ENCODE measurements at regions not wholly inside any gene's neighbourhood (a gene's known extent, or its start where the extent isn't known, plus 50 kb on each side); places are given as distances from the start of the nearest gene placed in this dataset.
"Not testable (repeated sequence)": the region's sequence is repeated elsewhere in the genome, so short reads cannot be mapped to it uniquely, and the experiment has no call there.

DNA sequence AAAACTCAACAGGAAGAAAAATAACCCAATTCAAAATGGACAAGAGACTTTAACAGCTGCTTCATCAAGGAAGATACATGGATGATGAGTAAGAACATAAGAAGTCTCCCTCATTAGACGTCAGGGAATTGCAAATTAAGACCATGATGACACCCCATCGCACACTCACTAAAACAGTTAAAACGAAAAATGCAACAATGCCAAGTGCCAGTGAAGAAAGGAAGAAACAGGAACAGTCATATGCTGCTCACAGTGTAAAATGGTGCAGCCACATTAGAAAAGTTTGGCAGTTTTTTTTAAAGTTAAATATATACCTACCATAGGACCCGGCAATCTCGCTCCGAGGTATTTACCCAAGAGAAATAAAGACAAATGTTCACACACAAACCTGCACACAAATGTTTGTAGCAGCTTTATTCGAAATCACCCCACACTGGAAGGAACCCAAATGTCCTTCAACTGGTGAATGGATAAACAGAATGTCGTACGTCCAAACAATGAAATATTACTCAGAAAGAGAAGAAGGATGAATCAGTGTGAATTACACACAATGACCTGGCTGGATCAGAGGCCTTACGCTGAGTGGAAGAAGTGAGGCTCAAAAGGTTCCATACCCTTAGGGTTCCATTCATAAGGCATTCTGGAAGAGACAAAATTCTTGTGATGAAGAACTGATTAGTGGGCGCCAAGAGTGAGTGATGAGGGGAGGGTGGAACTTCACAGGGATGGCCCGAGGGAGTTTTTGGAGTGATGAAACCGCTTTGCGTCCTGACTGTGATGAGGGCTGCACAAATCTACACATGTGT, 110.3 kb downstream of the C16orf95 start:
- Histone ChIP-seq H3K36me3 (no peaks in the 10 kb centered on the region), H3K4me1 (no peaks in the 10 kb centered on the region), H3K27me3 (peaks cover 0 to 6% of the 10 kb centered on the region in 2 donors), H3K9me3 (peaks cover 0 to 1% of the 10 kb centered on the region in 2 donors), H3K27ac (peak overlapping the region in 1 of 2 donors; percentile 51), H3K4me3 (no peak overlapping the region)
- no peak for ATAC-seq
- TF ChIP-seq, protein P1, sequence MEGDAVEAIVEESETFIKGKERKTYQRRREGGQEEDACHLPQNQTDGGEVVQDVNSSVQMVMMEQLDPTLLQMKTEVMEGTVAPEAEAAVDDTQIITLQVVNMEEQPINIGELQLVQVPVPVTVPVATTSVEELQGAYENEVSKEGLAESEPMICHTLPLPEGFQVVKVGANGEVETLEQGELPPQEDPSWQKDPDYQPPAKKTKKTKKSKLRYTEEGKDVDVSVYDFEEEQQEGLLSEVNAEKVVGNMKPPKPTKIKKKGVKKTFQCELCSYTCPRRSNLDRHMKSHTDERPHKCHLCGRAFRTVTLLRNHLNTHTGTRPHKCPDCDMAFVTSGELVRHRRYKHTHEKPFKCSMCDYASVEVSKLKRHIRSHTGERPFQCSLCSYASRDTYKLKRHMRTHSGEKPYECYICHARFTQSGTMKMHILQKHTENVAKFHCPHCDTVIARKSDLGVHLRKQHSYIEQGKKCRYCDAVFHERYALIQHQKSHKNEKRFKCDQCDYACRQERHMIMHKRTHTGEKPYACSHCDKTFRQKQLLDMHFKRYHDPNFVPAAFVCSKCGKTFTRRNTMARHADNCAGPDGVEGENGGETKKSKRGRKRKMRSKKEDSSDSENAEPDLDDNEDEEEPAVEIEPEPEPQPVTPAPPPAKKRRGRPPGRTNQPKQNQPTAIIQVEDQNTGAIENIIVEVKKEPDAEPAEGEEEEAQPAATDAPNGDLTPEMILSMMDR (IDR thresholded peaks at IDR 0.05): no peak
- intact Hi-C loops (cut with DNase I): no loop called here
- DNase-seq: no peak

DNA sequence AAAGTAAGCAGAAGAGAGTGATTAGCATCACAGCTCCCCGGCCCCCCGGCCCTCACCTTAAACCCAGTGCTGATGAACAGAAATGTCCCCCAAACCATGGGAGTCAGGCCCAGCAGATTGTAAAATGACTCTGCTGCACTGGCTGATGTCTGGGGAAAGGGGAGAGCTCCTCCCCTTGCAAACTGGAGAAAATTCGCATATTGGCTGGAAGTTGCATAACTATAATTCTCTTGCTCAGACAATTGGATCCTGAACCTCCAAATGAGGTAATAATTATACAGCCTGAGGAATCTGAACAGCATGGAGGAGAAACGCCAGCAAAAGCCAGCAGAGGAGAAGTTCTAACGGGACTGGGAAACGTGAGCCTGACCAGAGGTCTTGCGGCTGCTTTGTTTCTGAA, 109.7 kb downstream of the C16orf95 start:
- peaks cover 0 to 1% of the 10 kb centered on the region in 2 donors for H3K9me3 ChIP-seq
- no peaks in the 10 kb centered on the region for H3K36me3 ChIP-seq
- H3K4me3 ChIP-seq: no peak overlapping the region
- H3K4me1 ChIP-seq: no peaks in the 10 kb centered on the region
- peak overlapping the region in 1 of 2 donors; percentile 51 for H3K27ac ChIP-seq
- peaks cover 0 to 6% of the 10 kb centered on the region in 2 donors for H3K27me3 ChIP-seq
- TF ChIP-seq, protein P1 (IDR thresholded peaks at IDR 0.05): no peak
- DNase-seq (peak in 1 of 4 donors; percentile 70), ATAC-seq (peak; percentile 65)
- intact Hi-C loops (cut with DNase I): no loop called here

DNA sequence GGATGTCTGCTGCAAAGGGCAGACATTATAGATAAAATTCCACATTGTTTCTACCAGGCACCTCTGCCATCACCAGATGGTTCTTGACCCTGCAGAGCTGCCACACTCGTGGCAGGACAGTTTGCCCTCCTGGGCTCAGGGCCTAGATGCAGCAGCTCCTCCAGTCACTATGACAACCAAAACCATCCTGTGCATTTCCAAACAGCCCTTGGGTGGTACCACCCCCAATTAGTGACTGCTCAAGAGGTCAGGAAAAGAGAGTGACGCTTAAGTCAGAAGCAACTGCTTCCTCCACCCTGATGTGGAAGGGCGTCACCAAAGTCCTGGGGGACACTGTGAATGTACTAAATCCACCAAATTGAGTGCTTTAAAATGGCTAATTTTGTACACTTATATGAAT, 109.2 kb downstream of the C16orf95 start:
- TF ChIP-seq, protein P1 (IDR thresholded peaks at IDR 0.05): no peak
- H3K27me3 ChIP-seq: peaks cover 0 to 6% of the 10 kb centered on the region in 2 donors
- H3K27ac ChIP-seq: peak overlapping the region in 1 of 2 donors; percentile 51
- H3K9me3 ChIP-seq: peaks cover 0 to 1% of the 10 kb centered on the region in 2 donors
- intact Hi-C loops (cut with DNase I): no loop called here
- no peaks in the 10 kb centered on the region for H3K36me3 ChIP-seq
- no peaks in the 10 kb centered on the region for H3K4me1 ChIP-seq
- DNase-seq (no peak), ATAC-seq (no peak)
- no peak overlapping the region for H3K4me3 ChIP-seq

DNA sequence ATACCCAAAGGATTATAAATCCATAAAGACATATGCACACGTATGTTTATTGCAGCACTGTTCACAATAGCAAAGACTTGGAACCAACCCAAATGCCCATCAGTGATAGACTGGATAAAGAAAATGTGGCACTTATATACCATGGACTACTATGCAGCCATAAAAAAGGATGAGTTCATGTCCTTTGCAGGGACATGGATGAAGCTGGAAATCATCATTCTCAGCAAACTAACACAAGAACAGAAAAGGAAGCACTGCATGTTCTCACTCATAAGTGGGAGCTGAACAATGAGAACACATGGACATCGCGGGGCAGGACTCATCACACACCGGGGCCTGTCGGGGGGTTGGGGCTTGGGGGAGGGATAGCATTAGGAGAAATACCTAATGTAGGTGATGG, 108.2 kb downstream of the C16orf95 start:
- intact Hi-C loops (cut with DNase I); H3K4me1 ChIP-seq; ATAC-seq; H3K27ac ChIP-seq; H3K9me3 ChIP-seq; DNase-seq; H3K36me3 ChIP-seq; H3K27me3 ChIP-seq; H3K4me3 ChIP-seq: not testable (repeated sequence)

DNA sequence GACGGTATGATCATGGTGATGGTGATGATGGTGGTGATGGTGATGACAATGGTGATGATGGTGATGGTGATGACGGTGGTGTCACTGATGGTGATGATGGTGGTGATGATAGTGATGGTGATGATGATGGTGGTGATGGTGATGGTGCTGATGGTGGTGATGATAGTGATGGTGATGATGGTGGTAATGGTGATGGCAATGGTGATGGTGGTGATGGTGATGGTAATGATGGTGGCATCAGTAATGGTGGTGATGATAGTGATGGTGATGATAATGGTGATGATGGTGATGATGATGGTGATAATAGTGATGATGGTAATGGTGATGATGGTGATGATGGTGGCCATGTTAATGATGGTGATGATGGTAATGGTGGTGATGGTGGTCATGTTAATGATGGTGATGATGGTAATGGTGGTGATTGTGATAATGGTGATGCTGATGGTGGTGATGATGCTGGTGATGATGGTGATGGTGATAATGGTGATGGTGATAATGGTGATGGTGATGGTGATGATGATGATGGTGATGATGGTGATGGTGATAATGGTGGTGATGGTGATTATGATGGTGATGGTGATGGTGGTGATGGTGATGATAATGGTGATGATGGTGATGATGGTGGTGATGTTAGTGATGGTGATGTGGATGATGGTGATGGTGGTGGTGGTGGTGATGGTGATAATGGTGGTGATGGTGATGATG, 107.2 kb downstream of the C16orf95 start:
- no peak overlapping the region for H3K4me3 ChIP-seq
- H3K27me3 ChIP-seq: no peaks in the 10 kb centered on the region
- H3K36me3 ChIP-seq: no peaks in the 10 kb centered on the region
- H3K4me1 ChIP-seq: no peaks in the 10 kb centered on the region
- TF ChIP-seq, protein P1 (IDR thresholded peaks at IDR 0.05): no peak
- no peak overlapping the region for H3K27ac ChIP-seq
- intact Hi-C loops (cut with DNase I): no loop called here
- no peak for ATAC-seq
- no peak for DNase-seq
- H3K9me3 ChIP-seq: peaks cover 0 to 1% of the 10 kb centered on the region in 2 donors
